ENCODE measurements at regions not wholly inside any gene's neighbourhood (a gene's known extent, or its start where the extent isn't known, plus 50 kb on each side); places are given as distances from the start of the nearest gene placed in this dataset.
A peak's percentile ranks its signal among the peaks of the same experiment; 100 is the strongest.

GRCh38 chr5:1642621-1643061 lies 118.9 kb upstream of the LPCAT1 start:
- no peak for DNase-seq (ENCODE audit: low read depth)
- H3K4me3 ChIP-seq (ENCODE audit: control insufficient read depth, low read depth, low read length): no peak overlapping the region
- TF ChIP-seq CTCF (IDR thresholded peaks at IDR 0.05; ENCODE audit: control insufficient read depth, insufficient read depth, low read depth, low read length, missing control alignments): no peak

GRCh38 chr5:1642221-1642620 lies 118.5 kb upstream of the LPCAT1 start:
- no peak overlapping the region for H3K4me3 ChIP-seq (ENCODE audit: control insufficient read depth, low read depth, low read length)
- TF ChIP-seq CTCF (IDR thresholded peaks at IDR 0.05; ENCODE audit: control insufficient read depth, insufficient read depth, low read depth, low read length, missing control alignments): no peak
- DNase-seq (ENCODE audit: low read depth): no peak

DNA sequence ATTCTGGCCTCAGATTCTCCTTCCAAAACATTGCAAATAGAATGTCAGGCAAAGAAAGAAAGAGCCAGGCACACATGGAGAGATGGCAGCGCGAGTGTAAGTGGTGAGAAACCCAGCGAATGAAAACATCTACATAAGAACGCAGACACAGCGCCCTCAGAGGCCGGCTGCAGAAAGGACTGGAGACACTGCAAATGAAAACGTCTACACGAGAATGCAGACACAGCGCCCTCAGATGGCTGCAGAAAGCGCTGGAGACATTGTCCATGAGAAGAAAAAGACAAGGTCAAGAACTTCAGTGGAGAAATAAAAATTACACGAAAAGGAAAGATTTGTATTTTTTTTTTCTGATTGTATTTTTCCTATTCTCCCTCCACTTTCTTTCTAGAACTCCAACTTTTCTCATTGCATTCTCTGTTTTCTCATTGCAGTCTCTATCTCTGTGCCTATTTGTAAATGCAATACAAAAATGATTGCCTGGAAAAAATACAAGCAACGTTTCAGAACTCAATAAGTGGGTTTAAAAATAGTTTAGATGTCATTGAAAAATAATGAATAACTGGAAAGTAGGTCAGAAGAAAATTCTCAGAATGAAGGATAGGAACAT lies 117.9 kb upstream of the LPCAT1 start:
- peak; percentile 82 for DNase-seq (ENCODE audit: low read depth)
- H3K4me3 ChIP-seq (ENCODE audit: control insufficient read depth, low read depth, low read length): no peak overlapping the region
- TF ChIP-seq CTCF (IDR thresholded peaks at IDR 0.05; ENCODE audit: control insufficient read depth, insufficient read depth, low read depth, low read length, missing control alignments): peak; percentile 98

DNA sequence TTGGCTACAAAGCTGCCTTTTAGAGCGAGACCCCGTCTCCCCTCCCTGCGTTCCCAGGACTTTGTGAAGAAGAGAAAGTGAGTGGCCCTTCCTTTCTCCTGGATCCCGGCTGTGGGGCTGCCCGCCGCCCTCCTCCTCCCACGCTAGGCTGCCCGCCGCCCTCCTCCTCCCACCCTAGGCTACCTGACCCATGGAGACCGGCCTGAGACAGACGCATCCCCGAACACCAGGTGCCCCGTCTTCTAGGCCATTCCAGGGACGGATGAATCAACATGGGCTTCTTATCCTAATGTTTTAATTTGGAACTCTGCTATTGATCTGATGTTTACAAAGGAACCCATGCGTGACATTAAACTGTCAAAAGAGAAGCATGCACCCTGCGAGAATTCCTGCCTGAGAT lies 117.3 kb upstream of the LPCAT1 start:
- TF ChIP-seq CTCF (IDR thresholded peaks at IDR 0.05; ENCODE audit: control insufficient read depth, insufficient read depth, low read depth, low read length, missing control alignments): no peak
- no peak overlapping the region for H3K4me3 ChIP-seq (ENCODE audit: control insufficient read depth, low read depth, low read length)
- DNase-seq (ENCODE audit: low read depth): no peak

DNA sequence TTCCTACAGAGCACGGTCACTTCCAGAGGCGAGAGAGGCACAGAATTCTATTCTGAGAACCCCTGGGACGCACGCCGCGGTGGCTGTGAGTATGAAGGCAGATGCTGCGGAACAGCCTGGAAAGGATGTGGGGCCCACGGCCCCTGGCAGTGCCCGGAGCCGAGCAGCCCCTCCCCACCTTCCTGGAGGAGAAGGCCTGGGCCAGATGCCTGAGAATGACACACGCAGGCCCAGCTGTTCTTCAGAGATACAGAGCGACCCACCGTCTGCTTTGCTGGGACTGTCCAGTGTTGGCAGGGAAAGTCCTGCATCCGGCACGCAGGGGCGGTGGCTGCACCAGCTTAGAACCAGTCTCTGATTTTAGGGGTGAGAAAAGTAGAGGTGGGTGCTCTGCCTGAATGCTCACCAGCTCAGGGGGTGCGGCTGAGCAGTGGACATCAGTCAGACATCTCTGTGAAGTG lies 116.7 kb upstream of the LPCAT1 start:
- no peak for TF ChIP-seq CTCF (IDR thresholded peaks at IDR 0.05; ENCODE audit: control insufficient read depth, insufficient read depth, low read depth, low read length, missing control alignments)
- DNase-seq (ENCODE audit: low read depth): no peak
- no peak overlapping the region for H3K4me3 ChIP-seq (ENCODE audit: control insufficient read depth, low read depth, low read length)

DNA sequence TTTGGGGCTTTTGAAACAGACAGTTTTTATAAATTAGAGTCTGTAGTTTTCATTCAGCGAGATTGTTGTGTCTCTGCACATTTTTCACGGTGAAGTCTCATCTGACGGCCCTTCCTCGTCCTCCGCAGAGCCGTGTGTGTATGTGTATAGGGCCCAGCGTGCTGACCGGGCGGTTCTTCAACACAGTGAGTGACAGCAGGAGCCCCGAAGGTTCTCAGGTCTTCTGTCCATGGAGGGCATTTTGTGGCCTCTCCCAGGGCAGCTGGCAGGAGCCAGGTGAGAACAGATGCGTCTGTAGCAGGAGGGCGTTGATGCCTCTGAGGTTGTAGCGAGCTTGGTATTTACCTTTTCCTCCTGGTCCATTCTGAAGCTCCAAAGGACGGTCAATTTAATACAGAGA lies 116.0 kb upstream of the LPCAT1 start:
- DNase-seq (ENCODE audit: low read depth): no peak
- TF ChIP-seq CTCF (IDR thresholded peaks at IDR 0.05; ENCODE audit: control insufficient read depth, insufficient read depth, low read depth, low read length, missing control alignments): no peak

More for the DNA sequence above, 116.0 kb upstream of the LPCAT1 start:
- H3K4me3 ChIP-seq (ENCODE audit: control insufficient read depth, low read depth, low read length): no peak overlapping the region

All from AG09309 (cell line).